ENCODE measurements at regions not wholly inside any gene's neighbourhood (a gene's known extent, or its start where the extent isn't known, plus 50 kb on each side); places are given as distances from the start of the nearest gene placed in this dataset.

GRCh38 chr10:55369670-55370420 lies 568.8 kb upstream of the PCDH15 start:
- 85% methylated on average over 1 of the region's 1 CpG for WGBS (ENCODE audit: insufficient coverage, insufficient replicate concordance, low lambda C conversion rate, missing lambda C conversion rate)
- Histone ChIP-seq H3K36me3 (ENCODE audit: control insufficient read depth in 2 of 2, insufficient read depth in 2 of 2, low read length in 1 of 2) (no peaks in the 10 kb centered on the region), H3K4me2 (ENCODE audit: control insufficient read depth, insufficient read depth) (no peak overlapping the region), H3K27me3 (replicated peaks in 1 of 2; ENCODE audit: control insufficient read depth in 2 of 2, insufficient read depth in 2 of 2, low read length in 1 of 2) (no peaks in the 10 kb centered on the region), H3K27ac (ENCODE audit: control insufficient read depth, insufficient read depth) (no peak overlapping the region), H3K9me3 (replicated peaks; ENCODE audit: control insufficient read depth, insufficient read depth, low read length) (no peaks in the 10 kb centered on the region), H3K79me2 (ENCODE audit: control insufficient read depth, insufficient read depth, low read length) (no peaks in the 10 kb centered on the region), H3K9ac (ENCODE audit: control insufficient read depth, insufficient read depth, low read length) (no peak overlapping the region), H4K20me1 (ENCODE audit: control insufficient read depth, insufficient read depth) (no peaks in the 10 kb centered on the region), H3K4me1 (ENCODE audit: control insufficient read depth, insufficient read depth, low read length) (no peaks in the 10 kb centered on the region), H2AFZ (ENCODE audit: control insufficient read depth, low read depth, low read length) (no peak overlapping the region), H3K4me3 (no peak overlapping the region)
- ChIA-PET SMC1A (ENCODE audit: uncharacterized antibody, unreplicated experiment) (interaction anchor here (1.2 kb wide), 1 partner anchor 12 kb away, joined by 3 read pairs; no protein-coding TSS in a partner anchor), POLR2A (no interaction called here), CTCF (no interaction called here), RAD21 (ENCODE audit: unreplicated experiment) (no interaction called here)
- TF ChIP-seq ZZZ3 (IDR thresholded peaks at IDR 0.05; ENCODE audit: control insufficient read depth, insufficient read length, low read depth): no peak
- TF ChIP-seq PKNOX1 (IDR thresholded peaks at IDR 0.05): no peak
- no peak for TF ChIP-seq RAD51 (IDR thresholded peaks at IDR 0.05)
- TF ChIP-seq HDAC6 (IDR thresholded peaks at IDR 0.05; ENCODE audit: unreplicated experiment): no peak
- no peak for TF ChIP-seq CUX1 (IDR thresholded peaks at IDR 0.05; ENCODE audit: insufficient replicate concordance, low read depth, low read length)
- TF ChIP-seq IKZF2 (IDR thresholded peaks at IDR 0.05): no peak
- no peak for TF ChIP-seq TARDBP (IDR thresholded peaks at IDR 0.05; ENCODE audit: borderline replicate concordance)
- no peak for TF ChIP-seq RUNX3 (IDR thresholded peaks at IDR 0.05; ENCODE audit: low read length)
- no peak for TF ChIP-seq ATF3 (IDR thresholded peaks at IDR 0.05; ENCODE audit: borderline replicate concordance, extremely low read depth, low read depth, low read length)
- no peak for TF ChIP-seq KAT2A (conservative IDR thresholded peaks at IDR 0.05; ENCODE audit: control insufficient read depth, low read depth, low read length)
- TF ChIP-seq SPI1 (IDR thresholded peaks at IDR 0.05; ENCODE audit: borderline replicate concordance, insufficient read depth, low read depth, low read length): no peak
- no TSS peak for BruUV-seq (replicated peaks)
- in situ Hi-C loops (cut with MboI) (no loop called here), intact Hi-C loops (cut with micrococcal nuclease; ENCODE audit: unreplicated experiment) (no loop called here)
- DNase-seq (ENCODE audit: low read depth, low spot score) (no peak), ATAC-seq (no peak), FAIRE-seq (no peak)
